Skeletal muscle satellite cell (primary cell): ENCODE measurements at regions not wholly inside any gene's neighbourhood (a gene's known extent, or its start where the extent isn't known, plus 50 kb on each side); places are given as distances from the start of the nearest gene placed in this dataset.

Experiments
- H3K27me3 ChIP-seq: 2 replicates; pipeline ENCODE4 v1.7.0; 2013; ENCODE audit warnings: low read length; ENCODE audit not compliant: control insufficient read depth, insufficient read depth
- H3K36me3 ChIP-seq: 2 replicates; pipeline ENCODE4 v1.7.0; 2013; ENCODE audit warnings: mild to moderate bottlenecking, control low read depth, low read length; ENCODE audit not compliant: insufficient read depth
- H3K4me1 ChIP-seq: 2 replicates; pipeline ENCODE4 v1.7.0; 2013; ENCODE audit warnings: low read length; ENCODE audit not compliant: control insufficient read depth, insufficient read depth
- H3K4me2 ChIP-seq: 2 replicates; pipeline ENCODE4 v1.7.0; 2013; ENCODE audit warnings: mild to moderate bottlenecking, low read length
- H3K4me3 ChIP-seq: 2 replicates; pipeline ENCODE4 v1.7.0; 2013; ENCODE audit warnings: low read length
- H3K9ac ChIP-seq: 2 replicates; pipeline ENCODE4 v1.7.0; 2013; ENCODE audit warnings: mild to moderate bottlenecking, low read depth, low read length, moderate library complexity
- H3K9me3 ChIP-seq: replicated peaks from 2 replicates; pipeline ENCODE4 v1.7.0; 2013; ENCODE audit warnings: mild to moderate bottlenecking, control low read depth, low read length

- peaks cover 11% of the 10 kb centered on the region for H3K4me1 ChIP-seq
- H3K4me3 ChIP-seq = no peak overlapping the region
- no peak overlapping the region for H3K4me2 ChIP-seq
- no peak overlapping the region for H3K9ac ChIP-seq
- H3K36me3 ChIP-seq = no peaks in the 10 kb centered on the region
- H3K27me3 ChIP-seq = no peaks in the 10 kb centered on the region
- no peaks in the 10 kb centered on the region for H3K9me3 ChIP-seq
Observed at GRCh38 chr5:67672636-67673035, 476.0 kb upstream of the CD180 start.

- no peak overlapping the region for H3K4me3 ChIP-seq
- H3K9ac ChIP-seq = no peak overlapping the region
- H3K9me3 ChIP-seq = no peaks in the 10 kb centered on the region
- peaks cover 11% of the 10 kb centered on the region for H3K4me1 ChIP-seq
- H3K27me3 ChIP-seq = no peaks in the 10 kb centered on the region
- no peak overlapping the region for H3K4me2 ChIP-seq
- no peaks in the 10 kb centered on the region for H3K36me3 ChIP-seq
Observed at GRCh38 chr5:67669916-67670315, 473.3 kb upstream of the CD180 start.

- Histone ChIP-seq H3K4me2 (no peak overlapping the region), H3K9me3 (no peaks in the 10 kb centered on the region), H3K4me1 (no peaks in the 10 kb centered on the region), H3K9ac (no peak overlapping the region), H3K36me3 (no peaks in the 10 kb centered on the region), H3K4me3 (no peak overlapping the region), H3K27me3 (no peaks in the 10 kb centered on the region)
Observed at GRCh38 chr5:67660149-67660548, 463.6 kb upstream of the CD180 start.

- Histone ChIP-seq H3K4me3 (no peak overlapping the region), H3K4me2 (no peak overlapping the region), H3K9me3 (no peaks in the 10 kb centered on the region), H3K9ac (no peak overlapping the region), H3K27me3 (no peaks in the 10 kb centered on the region), H3K36me3 (no peaks in the 10 kb centered on the region), H3K4me1 (no peaks in the 10 kb centered on the region)
Observed at GRCh38 chr5:67659288-67659687, 462.7 kb upstream of the CD180 start.

GRCh38 chr5:67657055-67657454 lies 460.5 kb upstream of the CD180 start:
- no peak overlapping the region for H3K9ac ChIP-seq
- H3K27me3 ChIP-seq = no peaks in the 10 kb centered on the region
- no peak overlapping the region for H3K4me3 ChIP-seq
- H3K4me1 ChIP-seq = no peaks in the 10 kb centered on the region
- no peaks in the 10 kb centered on the region for H3K9me3 ChIP-seq
- H3K4me2 ChIP-seq = no peak overlapping the region
- no peaks in the 10 kb centered on the region for H3K36me3 ChIP-seq

GRCh38 chr5:67652201-67652600 lies 455.6 kb upstream of the CD180 start:
- no peaks in the 10 kb centered on the region for H3K36me3 ChIP-seq
- H3K9me3 ChIP-seq = no peaks in the 10 kb centered on the region
- H3K9ac ChIP-seq = no peak overlapping the region
- no peak overlapping the region for H3K4me2 ChIP-seq
- H3K27me3 ChIP-seq = no peaks in the 10 kb centered on the region
- H3K4me3 ChIP-seq = no peak overlapping the region
- peaks cover 18% of the 10 kb centered on the region for H3K4me1 ChIP-seq

- Histone ChIP-seq H3K9me3 (no peaks in the 10 kb centered on the region), H3K4me1 (peaks cover 18% of the 10 kb centered on the region), H3K9ac (no peak overlapping the region), H3K27me3 (no peaks in the 10 kb centered on the region), H3K36me3 (no peaks in the 10 kb centered on the region), H3K4me3 (no peak overlapping the region), H3K4me2 (no peak overlapping the region)
Observed at GRCh38 chr5:67651180-67651579, 454.6 kb upstream of the CD180 start.

- Histone ChIP-seq H3K27me3 (no peaks in the 10 kb centered on the region), H3K36me3 (no peaks in the 10 kb centered on the region), H3K4me3 (no peak overlapping the region), H3K4me1 (peaks cover 20% of the 10 kb centered on the region), H3K9ac (no peak overlapping the region), H3K4me2 (peak overlapping the region; percentile 73), H3K9me3 (peaks cover 4% of the 10 kb centered on the region)
Observed at GRCh38 chr5:67648201-67648671, 451.6 kb upstream of the CD180 start.

- H3K4me1 ChIP-seq = peaks cover 25% of the 10 kb centered on the region
- H3K4me3 ChIP-seq = no peak overlapping the region
- peaks cover 4% of the 10 kb centered on the region for H3K9me3 ChIP-seq
- H3K4me2 ChIP-seq = peak overlapping the region; percentile 73
- H3K9ac ChIP-seq = no peak overlapping the region
- no peaks in the 10 kb centered on the region for H3K27me3 ChIP-seq
- no peaks in the 10 kb centered on the region for H3K36me3 ChIP-seq
Observed at GRCh38 chr5:67647772-67648171, 451.2 kb upstream of the CD180 start.

GRCh38 chr5:67644221-67644920 lies 447.8 kb upstream of the CD180 start:
- Histone ChIP-seq H3K4me2 (no peak overlapping the region), H3K9ac (no peak overlapping the region), H3K27me3 (no peaks in the 10 kb centered on the region), H3K36me3 (no peaks in the 10 kb centered on the region), H3K4me3 (no peak overlapping the region), H3K4me1 (peaks cover 41% of the 10 kb centered on the region), H3K9me3 (peaks cover 4% of the 10 kb centered on the region)

- no peak overlapping the region for H3K4me3 ChIP-seq
- H3K4me2 ChIP-seq = no peak overlapping the region
- peaks cover 4% of the 10 kb centered on the region for H3K9me3 ChIP-seq
- H3K27me3 ChIP-seq = no peaks in the 10 kb centered on the region
- peaks cover 39% of the 10 kb centered on the region for H3K4me1 ChIP-seq
- no peaks in the 10 kb centered on the region for H3K36me3 ChIP-seq
- no peak overlapping the region for H3K9ac ChIP-seq
Observed at GRCh38 chr5:67643536-67643935, 446.9 kb upstream of the CD180 start.

GRCh38 chr5:67639976-67640375 lies 443.4 kb upstream of the CD180 start:
- Histone ChIP-seq H3K4me2 (peak overlapping the region; percentile 19), H3K4me1 (peaks cover 28% of the 10 kb centered on the region), H3K4me3 (no peak overlapping the region), H3K27me3 (no peaks in the 10 kb centered on the region), H3K9me3 (peaks cover 4% of the 10 kb centered on the region), H3K9ac (peak overlapping the region; percentile 27), H3K36me3 (no peaks in the 10 kb centered on the region)
